Breast epithelium (tissue), 3 donors: ENCODE measurements at regions not wholly inside any gene's neighbourhood (a gene's known extent, or its start where the extent isn't known, plus 50 kb on each side); places are given as distances from the start of the nearest gene placed in this dataset.

Experiments used
- POLR2A ChIP-seq: fragments of 450-650 bp; IDR thresholded peaks from one replicate; pipeline ENCODE4 v1.6.1; 2016; ENCODE audit warnings: antibody characterized with exemption, mild to moderate bottlenecking, moderate library complexity
- TF ChIP-seq, protein P1 (sequence below), 3 donors: fragments of 450-650 bp; IDR thresholded peaks; one replicate each; pipeline ENCODE4 v1.5.1; 2016 to 2017; ENCODE audit warnings: antibody characterized with exemption in 3 of 3, mild to moderate bottlenecking in 3 of 3, moderate library complexity in 3 of 3

DNA sequence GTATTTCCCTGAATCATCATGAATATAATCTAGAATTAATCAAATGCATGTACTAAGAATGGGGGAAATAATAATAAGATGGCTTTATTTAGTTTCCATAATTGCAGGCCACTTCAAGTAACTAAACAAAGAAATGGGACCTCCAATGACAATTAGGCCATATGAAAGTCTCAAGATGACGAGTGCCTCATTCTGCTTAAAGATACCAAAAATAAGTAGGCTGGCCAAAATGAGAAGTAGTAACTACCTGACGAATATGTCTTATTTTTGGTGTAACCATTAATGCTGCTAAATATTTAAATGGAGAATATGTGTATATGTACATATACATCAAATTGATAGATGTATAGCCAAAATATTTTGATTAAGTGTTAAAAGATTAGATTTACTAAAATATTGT lies 932.6 kb downstream of the EPHA3 start:
- no peak for TF ChIP-seq POLR2A
- TF ChIP-seq, protein P1, sequence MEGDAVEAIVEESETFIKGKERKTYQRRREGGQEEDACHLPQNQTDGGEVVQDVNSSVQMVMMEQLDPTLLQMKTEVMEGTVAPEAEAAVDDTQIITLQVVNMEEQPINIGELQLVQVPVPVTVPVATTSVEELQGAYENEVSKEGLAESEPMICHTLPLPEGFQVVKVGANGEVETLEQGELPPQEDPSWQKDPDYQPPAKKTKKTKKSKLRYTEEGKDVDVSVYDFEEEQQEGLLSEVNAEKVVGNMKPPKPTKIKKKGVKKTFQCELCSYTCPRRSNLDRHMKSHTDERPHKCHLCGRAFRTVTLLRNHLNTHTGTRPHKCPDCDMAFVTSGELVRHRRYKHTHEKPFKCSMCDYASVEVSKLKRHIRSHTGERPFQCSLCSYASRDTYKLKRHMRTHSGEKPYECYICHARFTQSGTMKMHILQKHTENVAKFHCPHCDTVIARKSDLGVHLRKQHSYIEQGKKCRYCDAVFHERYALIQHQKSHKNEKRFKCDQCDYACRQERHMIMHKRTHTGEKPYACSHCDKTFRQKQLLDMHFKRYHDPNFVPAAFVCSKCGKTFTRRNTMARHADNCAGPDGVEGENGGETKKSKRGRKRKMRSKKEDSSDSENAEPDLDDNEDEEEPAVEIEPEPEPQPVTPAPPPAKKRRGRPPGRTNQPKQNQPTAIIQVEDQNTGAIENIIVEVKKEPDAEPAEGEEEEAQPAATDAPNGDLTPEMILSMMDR (IDR thresholded peaks at IDR 0.05), result no peak
